ENCODE measurements at regions not wholly inside any gene's neighbourhood (a gene's known extent, or its start where the extent isn't known, plus 50 kb on each side); places are given as distances from the start of the nearest gene placed in this dataset.
"Not testable (repeated sequence)": the region's sequence is repeated elsewhere in the genome, so short reads cannot be mapped to it uniquely, and the experiment has no call there.

- not testable (repeated sequence) for TF ChIP-seq POLR2AphosphoS5 (IDR thresholded peaks at IDR 0.05; ENCODE audit: low read depth, low read length); XRCC5 (optimal IDR thresholded peaks at IDR 0.05; ENCODE audit: low read length); ZNF780A (CRISPR knock-in tag; IDR thresholded peaks at IDR 0.05); SOX5 (CRISPR knock-in tag; IDR thresholded peaks at IDR 0.05; ENCODE audit: borderline replicate concordance); ELF1 (CRISPR knock-in tag; IDR thresholded peaks at IDR 0.05)
- TF ChIP-seq, protein P1, sequence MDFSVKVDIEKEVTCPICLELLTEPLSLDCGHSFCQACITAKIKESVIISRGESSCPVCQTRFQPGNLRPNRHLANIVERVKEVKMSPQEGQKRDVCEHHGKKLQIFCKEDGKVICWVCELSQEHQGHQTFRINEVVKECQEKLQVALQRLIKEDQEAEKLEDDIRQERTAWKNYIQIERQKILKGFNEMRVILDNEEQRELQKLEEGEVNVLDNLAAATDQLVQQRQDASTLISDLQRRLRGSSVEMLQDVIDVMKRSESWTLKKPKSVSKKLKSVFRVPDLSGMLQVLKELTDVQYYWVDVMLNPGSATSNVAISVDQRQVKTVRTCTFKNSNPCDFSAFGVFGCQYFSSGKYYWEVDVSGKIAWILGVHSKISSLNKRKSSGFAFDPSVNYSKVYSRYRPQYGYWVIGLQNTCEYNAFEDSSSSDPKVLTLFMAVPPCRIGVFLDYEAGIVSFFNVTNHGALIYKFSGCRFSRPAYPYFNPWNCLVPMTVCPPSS (IDR thresholded peaks at IDR 0.05): not testable (repeated sequence)
Measured at GRCh38 chr4:67381406-67381804, 163.9 kb downstream of the CENPC start.

All from HepG2 (cell line).